ENCODE measurements at regions not wholly inside any gene's neighbourhood (a gene's known extent, or its start where the extent isn't known, plus 50 kb on each side); places are given as distances from the start of the nearest gene placed in this dataset.

DNA sequence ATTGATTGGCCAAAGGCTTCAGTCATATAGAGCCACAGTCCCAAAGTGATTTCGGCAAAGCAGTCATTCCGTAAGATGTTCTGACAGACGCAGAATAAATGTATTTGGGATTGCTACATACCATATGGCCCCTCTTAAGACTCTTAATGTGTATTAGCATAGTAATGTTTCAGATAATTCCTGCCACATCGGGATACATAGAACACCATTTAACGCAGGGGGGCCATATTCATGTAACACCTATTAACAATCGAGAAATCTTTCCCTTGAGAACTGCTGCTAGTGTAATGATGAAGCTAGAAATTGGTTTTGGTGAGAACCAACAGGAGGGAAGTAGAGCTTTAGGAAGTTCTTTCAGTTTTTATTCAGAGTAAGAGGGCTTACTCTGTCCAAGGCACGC, 390.9 kb upstream of the SASH1 start:
- TF ChIP-seq, protein P1, sequence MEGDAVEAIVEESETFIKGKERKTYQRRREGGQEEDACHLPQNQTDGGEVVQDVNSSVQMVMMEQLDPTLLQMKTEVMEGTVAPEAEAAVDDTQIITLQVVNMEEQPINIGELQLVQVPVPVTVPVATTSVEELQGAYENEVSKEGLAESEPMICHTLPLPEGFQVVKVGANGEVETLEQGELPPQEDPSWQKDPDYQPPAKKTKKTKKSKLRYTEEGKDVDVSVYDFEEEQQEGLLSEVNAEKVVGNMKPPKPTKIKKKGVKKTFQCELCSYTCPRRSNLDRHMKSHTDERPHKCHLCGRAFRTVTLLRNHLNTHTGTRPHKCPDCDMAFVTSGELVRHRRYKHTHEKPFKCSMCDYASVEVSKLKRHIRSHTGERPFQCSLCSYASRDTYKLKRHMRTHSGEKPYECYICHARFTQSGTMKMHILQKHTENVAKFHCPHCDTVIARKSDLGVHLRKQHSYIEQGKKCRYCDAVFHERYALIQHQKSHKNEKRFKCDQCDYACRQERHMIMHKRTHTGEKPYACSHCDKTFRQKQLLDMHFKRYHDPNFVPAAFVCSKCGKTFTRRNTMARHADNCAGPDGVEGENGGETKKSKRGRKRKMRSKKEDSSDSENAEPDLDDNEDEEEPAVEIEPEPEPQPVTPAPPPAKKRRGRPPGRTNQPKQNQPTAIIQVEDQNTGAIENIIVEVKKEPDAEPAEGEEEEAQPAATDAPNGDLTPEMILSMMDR (conservative IDR thresholded peaks at IDR 0.05; ENCODE audit: low read depth, low read length), result no peak
- TF ChIP-seq RFX5 (IDR thresholded peaks at IDR 0.05; ENCODE audit: low read depth, low read length) (no peak), POLR2A (IDR thresholded peaks at IDR 0.05; ENCODE audit: low read depth, low read length) (no peak), RCOR1 (IDR thresholded peaks at IDR 0.05; ENCODE audit: insufficient replicate concordance, low read length) (no peak), MXI1 (IDR thresholded peaks at IDR 0.05; ENCODE audit: borderline replicate concordance, low read depth, low read length) (no peak), SMC3 (IDR thresholded peaks at IDR 0.05; ENCODE audit: low read depth, low read length) (no peak), FOS (IDR thresholded peaks at IDR 0.05; ENCODE audit: low read depth, low read length) (no peak)
- TF ChIP-seq, protein P2, sequence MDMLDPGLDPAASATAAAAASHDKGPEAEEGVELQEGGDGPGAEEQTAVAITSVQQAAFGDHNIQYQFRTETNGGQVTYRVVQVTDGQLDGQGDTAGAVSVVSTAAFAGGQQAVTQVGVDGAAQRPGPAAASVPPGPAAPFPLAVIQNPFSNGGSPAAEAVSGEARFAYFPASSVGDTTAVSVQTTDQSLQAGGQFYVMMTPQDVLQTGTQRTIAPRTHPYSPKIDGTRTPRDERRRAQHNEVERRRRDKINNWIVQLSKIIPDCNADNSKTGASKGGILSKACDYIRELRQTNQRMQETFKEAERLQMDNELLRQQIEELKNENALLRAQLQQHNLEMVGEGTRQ (IDR thresholded peaks at IDR 0.05; ENCODE audit: low read depth, low read length), result no peak

Measured in IMR-90 (cell line).